Loucy (cell line): ENCODE measurements at regions not wholly inside any gene's neighbourhood (a gene's known extent, or its start where the extent isn't known, plus 50 kb on each side); places are given as distances from the start of the nearest gene placed in this dataset.

Source experiments
- H2AFZ ChIP-seq: fragments of 200-600 bp; sonication (generic); 2 replicates; pipeline ENCODE4 v1.6.0; 2016; ENCODE audit warnings: antibody characterized with exemption, mild to moderate bottlenecking, low read length, moderate library complexity
- H3F3A ChIP-seq: fragments of 200-600 bp; 2 replicates; pipeline ENCODE4 v1.6.0; 2016; ENCODE audit warnings: antibody characterized with exemption, low read depth, mild to moderate bottlenecking
- H3K27me3 ChIP-seq: fragments of 200-600 bp; sonication (generic); 2 replicates; pipeline ENCODE4 v1.6.1; 2014; ENCODE audit warnings: low read length, mild to moderate bottlenecking; ENCODE audit not compliant: insufficient read depth, poor library complexity, severe bottlenecking
- H3K36me3 ChIP-seq: fragments of 200-600 bp; sonication (generic); 2 replicates; pipeline ENCODE4 v1.6.1; 2016; ENCODE audit warnings: low read length; ENCODE audit not compliant: insufficient read depth
- H3K4me1 ChIP-seq: fragments of 200-600 bp; sonication (generic); 2 replicates; pipeline ENCODE4 v1.5.1; 2014; ENCODE audit warnings: low read length, mild to moderate bottlenecking; ENCODE audit not compliant: insufficient read depth, poor library complexity, severe bottlenecking
- H3K4me2 ChIP-seq: fragments of 200-600 bp; sonication (generic); 2 replicates; pipeline ENCODE4 v1.6.0; 2014; ENCODE audit warnings: antibody characterized with exemption, low read length, low read depth, mild to moderate bottlenecking; ENCODE audit not compliant: poor library complexity, severe bottlenecking
- H3K4me3 ChIP-seq: fragments of 200-600 bp; sonication (generic); 2 replicates; pipeline ENCODE4 v1.5.1; 2014; ENCODE audit warnings: low read length, mild to moderate bottlenecking, mixed read lengths; ENCODE audit not compliant: poor library complexity, severe bottlenecking
- H3K79me2 ChIP-seq: fragments of 200-600 bp; sonication (generic); 2 replicates; pipeline ENCODE4 v1.6.1; 2014; ENCODE audit warnings: low read length; ENCODE audit not compliant: insufficient read depth
- H3K9ac ChIP-seq: fragments of 200-600 bp; sonication (generic); 2 replicates; pipeline ENCODE4 v1.6.0; 2014; ENCODE audit warnings: mild to moderate bottlenecking, low read depth, low read length, moderate library complexity; ENCODE audit not compliant: poor library complexity, severe bottlenecking
- H3K9me2 ChIP-seq: fragments of 200-600 bp; sonication (generic); replicated peaks from 2 replicates; pipeline ENCODE4 v1.6.1; 2016; ENCODE audit warnings: low read depth, low read length, mixed read lengths
- H3K9me3 ChIP-seq: fragments of 200-600 bp; sonication (generic); 2 replicates; pipeline ENCODE4 v1.6.1; 2014; ENCODE audit warnings: mild to moderate bottlenecking, antibody characterized with exemption, low read length, low read depth; ENCODE audit not compliant: insufficient read depth
- H4K20me1 ChIP-seq: fragments of 200-600 bp; sonication (generic); 2 replicates; pipeline ENCODE4 v1.6.0; 2014; ENCODE audit warnings: antibody characterized with exemption, low read length, mild to moderate bottlenecking; ENCODE audit not compliant: insufficient read depth, poor library complexity, severe bottlenecking
- CTCF ChIP-seq: fragments of 200-600 bp; sonication (generic); conservative IDR thresholded peaks from 2 replicates; pipeline ENCODE4 v1.5.1; 2014; ENCODE audit warnings: mild to moderate bottlenecking, antibody characterized with exemption, low read length
- EZH2phosphoT487 ChIP-seq: fragments of 200-600 bp; IDR thresholded peaks from 2 replicates; pipeline ENCODE4 v1.6.1; 2018; ENCODE audit warnings: antibody characterized with exemption, mild to moderate bottlenecking, moderate library complexity, borderline replicate concordance

GRCh38 chr14:85247071-85247470 lies 282.9 kb upstream of the FLRT2 start:
- no peaks in the 10 kb centered on the region for H3K79me2 ChIP-seq
- H3K9me2 ChIP-seq: no peaks in the 10 kb centered on the region
- TF ChIP-seq CTCF (no peak), EZH2phosphoT487 (no peak)
- no peak overlapping the region for H2AFZ ChIP-seq
- no peaks in the 10 kb centered on the region for H3K27me3 ChIP-seq
- H3K4me1 ChIP-seq: no peaks in the 10 kb centered on the region
- H4K20me1 ChIP-seq: no peaks in the 10 kb centered on the region
- H3K4me3 ChIP-seq: no peak overlapping the region
- no peak overlapping the region for H3K4me2 ChIP-seq
- no peak overlapping the region for H3K9ac ChIP-seq
- no peaks in the 10 kb centered on the region for H3F3A ChIP-seq
- no peaks in the 10 kb centered on the region for H3K36me3 ChIP-seq
- H3K9me3 ChIP-seq: no peaks in the 10 kb centered on the region

DNA sequence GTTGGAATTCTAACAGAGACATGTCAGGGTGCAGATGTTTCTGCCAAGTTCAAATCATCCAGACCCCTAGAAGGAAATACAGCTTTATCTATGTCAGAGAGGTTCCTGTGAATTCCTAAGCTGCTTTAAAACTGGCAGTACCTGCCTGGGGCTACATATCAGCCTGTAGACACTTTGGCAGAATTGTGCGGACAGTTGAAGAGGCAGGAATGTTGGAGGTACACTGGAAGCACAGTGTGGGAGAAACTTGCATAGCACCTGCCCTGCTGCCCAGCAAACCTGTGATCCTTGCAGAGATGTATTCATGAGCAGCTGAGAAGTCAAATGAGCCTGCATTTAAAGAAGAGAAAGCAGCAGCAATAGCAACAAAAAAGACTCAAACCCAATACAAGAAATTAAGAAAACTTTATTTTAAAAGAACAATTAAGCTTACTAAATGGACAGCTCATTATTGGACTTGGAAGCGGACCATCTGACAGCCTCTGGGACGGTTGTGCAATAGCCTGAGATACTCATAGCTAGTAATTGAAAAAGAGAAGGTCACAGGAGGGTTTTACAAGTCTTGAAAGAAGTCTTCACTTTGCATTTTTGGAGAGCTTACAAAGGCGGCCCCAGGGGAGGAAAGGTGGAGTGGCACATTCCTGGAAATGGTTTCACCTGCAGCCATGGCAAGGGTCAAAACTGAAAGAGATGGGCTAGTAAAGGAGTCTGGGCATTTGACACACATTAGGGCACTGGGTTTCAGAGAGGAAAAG lies 280.9 kb upstream of the FLRT2 start:
- H2AFZ ChIP-seq: no peak overlapping the region
- H3K79me2 ChIP-seq: no peaks in the 10 kb centered on the region
- no peaks in the 10 kb centered on the region for H4K20me1 ChIP-seq
- H3K4me2 ChIP-seq: no peak overlapping the region
- no peaks in the 10 kb centered on the region for H3K9me3 ChIP-seq
- no peaks in the 10 kb centered on the region for H3K27me3 ChIP-seq
- no peaks in the 10 kb centered on the region for H3K9me2 ChIP-seq
- H3K36me3 ChIP-seq: no peaks in the 10 kb centered on the region
- no peak overlapping the region for H3K9ac ChIP-seq
- no peaks in the 10 kb centered on the region for H3F3A ChIP-seq
- no peak overlapping the region for H3K4me3 ChIP-seq
- TF ChIP-seq EZH2phosphoT487 (no peak), CTCF (no peak)
- H3K4me1 ChIP-seq: no peaks in the 10 kb centered on the region

GRCh38 chr14:85250414-85251189 lies 279.3 kb upstream of the FLRT2 start:
- Histone ChIP-seq H3K9me3 (no peaks in the 10 kb centered on the region), H3F3A (no peaks in the 10 kb centered on the region), H2AFZ (no peak overlapping the region), H4K20me1 (no peaks in the 10 kb centered on the region), H3K36me3 (no peaks in the 10 kb centered on the region), H3K79me2 (no peaks in the 10 kb centered on the region), H3K4me3 (no peak overlapping the region), H3K4me2 (no peak overlapping the region), H3K27me3 (no peaks in the 10 kb centered on the region), H3K4me1 (peaks cover 5% of the 10 kb centered on the region), H3K9ac (no peak overlapping the region), H3K9me2 (no peaks in the 10 kb centered on the region)
- TF ChIP-seq EZH2phosphoT487 (no peak), CTCF (no peak)
